Chondrocyte (in vitro differentiated cells): ENCODE measurements at regions not wholly inside any gene's neighbourhood (a gene's known extent, or its start where the extent isn't known, plus 50 kb on each side); places are given as distances from the start of the nearest gene placed in this dataset.
A peak's percentile ranks its signal among the peaks of the same experiment; 100 is the strongest.

Experiments
- DNase-seq: peaks from one replicate; pipeline ENCODE4 v3.0.0; 2021; ENCODE audit warnings: mixed read lengths, low spot score
- H3K27ac Mint-ChIP-seq: one replicate; pipeline ENCODE4 v1.8.0; 2021; ENCODE audit warnings: mild to moderate bottlenecking, moderate library complexity, mixed read lengths; ENCODE audit not compliant: unreplicated experiment
- H3K27me3 Mint-ChIP-seq: 2 replicates; pipeline ENCODE4 v1.8.0; 2021; ENCODE audit warnings: low read depth, mixed read lengths
- H3K36me3 Mint-ChIP-seq: 2 replicates; pipeline ENCODE4 v1.8.0; 2021; ENCODE audit warnings: low read depth, mixed read lengths
- H3K4me1 Mint-ChIP-seq: 2 replicates; pipeline ENCODE4 v1.8.0; 2021; ENCODE audit warnings: low read depth, mild to moderate bottlenecking, mixed read lengths
- H3K4me3 Mint-ChIP-seq: one replicate; pipeline ENCODE4 v1.8.0; 2021; ENCODE audit warnings: mild to moderate bottlenecking, moderate library complexity, mixed read lengths; ENCODE audit not compliant: unreplicated experiment
- H3K9me3 Mint-ChIP-seq: 2 replicates; pipeline ENCODE4 v1.8.0; 2021; ENCODE audit warnings: low read depth, mixed read lengths
- TF ChIP-seq, protein P1 (sequence below): fragments of 200-600 bp; sonication (generic); IDR thresholded peaks from 2 replicates; pipeline ENCODE4 v1.5.0; 2021; ENCODE audit warnings: antibody characterized with exemption, mild to moderate bottlenecking, moderate library complexity

DNA sequence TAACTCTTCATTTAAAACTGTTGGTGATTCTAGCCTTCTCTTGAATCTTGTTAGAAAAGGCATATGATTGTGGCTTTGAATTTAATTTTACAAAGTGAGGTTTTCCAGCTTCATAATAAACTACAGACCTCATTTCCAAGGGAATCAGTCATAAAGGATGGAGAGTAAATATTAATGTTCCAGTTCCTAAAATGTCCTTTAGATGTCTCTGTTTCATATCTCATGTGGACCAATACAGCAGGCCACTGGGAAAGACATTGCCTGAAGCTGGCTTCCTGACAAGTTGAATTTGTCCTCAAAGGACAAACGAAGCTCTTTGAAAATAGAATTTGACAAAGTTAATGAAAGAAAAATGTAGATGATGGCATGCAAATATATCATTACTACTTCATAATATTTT, 125.4 kb downstream of the ZNF330 start:
- H3K27me3 Mint-ChIP-seq: peaks cover 5% of the 10 kb centered on the region
- no peaks in the 10 kb centered on the region for H3K9me3 Mint-ChIP-seq
- TF ChIP-seq, protein P1, sequence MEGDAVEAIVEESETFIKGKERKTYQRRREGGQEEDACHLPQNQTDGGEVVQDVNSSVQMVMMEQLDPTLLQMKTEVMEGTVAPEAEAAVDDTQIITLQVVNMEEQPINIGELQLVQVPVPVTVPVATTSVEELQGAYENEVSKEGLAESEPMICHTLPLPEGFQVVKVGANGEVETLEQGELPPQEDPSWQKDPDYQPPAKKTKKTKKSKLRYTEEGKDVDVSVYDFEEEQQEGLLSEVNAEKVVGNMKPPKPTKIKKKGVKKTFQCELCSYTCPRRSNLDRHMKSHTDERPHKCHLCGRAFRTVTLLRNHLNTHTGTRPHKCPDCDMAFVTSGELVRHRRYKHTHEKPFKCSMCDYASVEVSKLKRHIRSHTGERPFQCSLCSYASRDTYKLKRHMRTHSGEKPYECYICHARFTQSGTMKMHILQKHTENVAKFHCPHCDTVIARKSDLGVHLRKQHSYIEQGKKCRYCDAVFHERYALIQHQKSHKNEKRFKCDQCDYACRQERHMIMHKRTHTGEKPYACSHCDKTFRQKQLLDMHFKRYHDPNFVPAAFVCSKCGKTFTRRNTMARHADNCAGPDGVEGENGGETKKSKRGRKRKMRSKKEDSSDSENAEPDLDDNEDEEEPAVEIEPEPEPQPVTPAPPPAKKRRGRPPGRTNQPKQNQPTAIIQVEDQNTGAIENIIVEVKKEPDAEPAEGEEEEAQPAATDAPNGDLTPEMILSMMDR: peak; percentile 88
- peaks cover 17% of the 10 kb centered on the region for H3K4me1 Mint-ChIP-seq
- H3K4me3 Mint-ChIP-seq: no peak overlapping the region
- no peak overlapping the region for H3K27ac Mint-ChIP-seq
- no peaks in the 10 kb centered on the region for H3K36me3 Mint-ChIP-seq
- no peak for DNase-seq

DNA sequence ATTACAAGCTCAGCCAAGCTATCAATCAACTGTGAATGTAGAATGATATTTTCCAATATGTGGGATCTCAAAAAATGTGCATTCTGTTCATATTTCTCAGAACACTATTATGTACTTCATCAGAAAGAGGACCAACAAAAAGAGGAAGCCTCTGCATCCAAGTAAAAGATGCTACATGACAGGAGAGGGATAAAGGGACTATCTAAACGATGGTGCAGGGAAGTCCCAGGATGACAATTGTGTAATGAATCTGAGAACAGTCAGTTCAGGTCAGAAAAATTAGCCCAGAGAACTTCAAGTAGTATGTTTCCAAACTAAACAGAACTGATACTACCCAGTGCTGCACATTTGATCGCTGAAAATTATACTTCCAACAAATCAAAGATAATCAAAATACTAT, 127.0 kb downstream of the ZNF330 start:
- H3K9me3 Mint-ChIP-seq: no peaks in the 10 kb centered on the region
- H3K4me1 Mint-ChIP-seq: peaks cover 20% of the 10 kb centered on the region
- H3K27me3 Mint-ChIP-seq: peaks cover 3% of the 10 kb centered on the region
- no peak for DNase-seq
- no peaks in the 10 kb centered on the region for H3K36me3 Mint-ChIP-seq
- H3K4me3 Mint-ChIP-seq: no peak overlapping the region
- H3K27ac Mint-ChIP-seq: no peak overlapping the region
- TF ChIP-seq, protein P1: no peak

DNA sequence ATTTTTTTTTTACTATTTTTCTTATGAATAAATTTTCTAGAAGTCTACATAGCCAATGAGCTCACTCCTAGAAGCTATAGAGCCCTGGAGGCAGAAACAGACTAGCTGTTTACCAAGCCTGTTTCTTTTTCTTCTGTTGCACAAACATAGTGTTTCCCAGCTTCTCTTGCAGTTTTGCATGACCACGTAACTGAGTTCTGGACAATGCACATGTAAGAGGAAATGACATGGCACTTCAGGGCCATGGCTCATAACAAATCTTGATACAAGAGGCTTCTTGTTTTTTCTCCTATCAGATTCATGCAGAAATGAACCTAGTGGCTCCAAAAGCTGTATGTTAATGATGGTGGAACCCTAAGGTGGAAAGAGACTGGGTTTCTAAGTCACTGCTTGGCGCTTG, 127.4 kb downstream of the ZNF330 start:
- Mint-ChIP-seq H3K27me3 (peaks cover 1% of the 10 kb centered on the region), H3K9me3 (no peaks in the 10 kb centered on the region), H3K36me3 (no peaks in the 10 kb centered on the region), H3K4me1 (peaks cover 25% of the 10 kb centered on the region), H3K27ac (no peak overlapping the region), H3K4me3 (no peak overlapping the region)
- TF ChIP-seq, protein P1: no peak
- no peak for DNase-seq

DNA sequence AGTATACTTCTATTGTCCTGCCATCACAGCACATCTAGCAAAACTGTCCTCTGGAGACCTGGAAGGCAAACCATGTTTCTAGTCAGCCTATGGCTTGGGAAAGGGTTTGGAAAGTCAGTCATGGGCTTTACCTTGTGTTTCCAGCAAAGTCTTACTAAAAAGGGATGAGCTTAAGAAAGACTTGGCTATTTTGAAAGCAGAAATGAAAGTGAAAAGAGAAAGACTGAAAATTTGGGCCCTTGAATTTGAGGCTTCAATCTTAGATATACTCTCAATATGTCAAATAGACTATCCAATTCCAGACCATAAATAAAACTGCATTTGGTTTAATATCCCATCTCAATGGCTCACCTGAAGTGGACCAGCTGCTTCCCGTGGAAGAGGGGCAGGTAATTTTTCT, 127.9 kb downstream of the ZNF330 start:
- TF ChIP-seq, protein P1: no peak

DNA sequence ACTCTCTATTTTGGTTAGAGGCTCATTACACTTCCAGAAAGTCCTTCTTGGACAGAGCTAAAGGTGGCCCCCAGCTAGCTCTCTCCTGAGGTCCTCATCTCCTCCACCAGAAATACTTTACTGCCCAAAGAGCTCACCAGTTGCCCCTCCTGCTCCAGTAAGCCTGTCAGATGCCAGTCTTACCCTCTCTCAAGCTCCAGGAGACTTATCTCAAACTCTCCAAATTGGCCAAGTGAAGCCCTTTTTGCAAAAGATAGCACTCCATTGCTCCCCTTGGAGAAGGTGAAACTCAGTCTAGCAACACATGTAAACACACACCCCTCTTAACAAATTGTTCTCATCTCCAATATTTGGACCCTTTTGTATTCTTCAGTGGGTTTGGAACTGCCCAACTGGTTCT, 128.5 kb downstream of the ZNF330 start:
- H3K36me3 Mint-ChIP-seq: no peaks in the 10 kb centered on the region
- no peak overlapping the region for H3K4me3 Mint-ChIP-seq
- TF ChIP-seq, protein P1: no peak
- no peak for DNase-seq
- peaks cover 32% of the 10 kb centered on the region for H3K4me1 Mint-ChIP-seq
- peaks cover 5% of the 10 kb centered on the region for H3K9me3 Mint-ChIP-seq
- no peak overlapping the region for H3K27ac Mint-ChIP-seq
- H3K27me3 Mint-ChIP-seq: no peaks in the 10 kb centered on the region

More for the DNA sequence above, 127.9 kb downstream of the ZNF330 start:
- no peaks in the 10 kb centered on the region for H3K36me3 Mint-ChIP-seq
- no peak overlapping the region for H3K27ac Mint-ChIP-seq
- H3K4me3 Mint-ChIP-seq: no peak overlapping the region
- H3K27me3 Mint-ChIP-seq: peaks cover 1% of the 10 kb centered on the region
- H3K4me1 Mint-ChIP-seq: peaks cover 29% of the 10 kb centered on the region
- DNase-seq: no peak
- peaks cover under 1% of the 10 kb centered on the region for H3K9me3 Mint-ChIP-seq
